ENCODE measurements at regions not wholly inside any gene's neighbourhood (a gene's known extent, or its start where the extent isn't known, plus 50 kb on each side); places are given as distances from the start of the nearest gene placed in this dataset.

- TF ChIP-seq CTCF (IDR thresholded peaks at IDR 0.05) = no peak
- intact Hi-C loops (cut with DNase I) = no loop called here
- H3K4me1 ChIP-seq = no peaks in the 10 kb centered on the region
Observed at GRCh38 chr5:105882956-105883481, 1787.7 kb downstream of the EFNA5 start.

GRCh38 chr5:105878402-105878801, 1792.3 kb downstream of the EFNA5 start:
- no peaks in the 10 kb centered on the region for H3K9me3 ChIP-seq
- DNase-seq (ENCODE audit: low spot score in 2 of 2) = no peak
- intact Hi-C loops (cut with DNase I) = no loop called here

More at GRCh38 chr5:105882956-105883481, 1787.7 kb downstream of the EFNA5 start:
- Histone ChIP-seq H3K27ac (no peak overlapping the region), H3K27me3 (no peaks in the 10 kb centered on the region), H3K9me3 (no peaks in the 10 kb centered on the region), H3K36me3 (no peaks in the 10 kb centered on the region), H3K4me3 (no peak overlapping the region)
- no peak for DNase-seq (ENCODE audit: low spot score in 2 of 2)

GRCh38 chr5:105877592-105877991, 1793.1 kb downstream of the EFNA5 start:
- TF ChIP-seq CTCF (IDR thresholded peaks at IDR 0.05) = no peak
- Histone ChIP-seq H3K27me3 (no peaks in the 10 kb centered on the region), H3K27ac (no peak overlapping the region), H3K4me1 (no peaks in the 10 kb centered on the region), H3K36me3 (no peaks in the 10 kb centered on the region), H3K4me3 (no peak overlapping the region), H3K9me3 (no peaks in the 10 kb centered on the region)
- intact Hi-C loops (cut with DNase I) = no loop called here
- no peak for DNase-seq (ENCODE audit: low spot score in 2 of 2)

More at GRCh38 chr5:105878402-105878801, 1792.3 kb downstream of the EFNA5 start:
- Histone ChIP-seq H3K36me3 (no peaks in the 10 kb centered on the region), H3K27ac (no peak overlapping the region), H3K4me1 (no peaks in the 10 kb centered on the region), H3K27me3 (no peaks in the 10 kb centered on the region), H3K4me3 (no peak overlapping the region)
- TF ChIP-seq CTCF (IDR thresholded peaks at IDR 0.05) = no peak

GRCh38 chr5:105874316-105874715, 1796.4 kb downstream of the EFNA5 start:
- Histone ChIP-seq H3K27ac (no peak overlapping the region), H3K36me3 (no peaks in the 10 kb centered on the region), H3K4me1 (no peaks in the 10 kb centered on the region), H3K27me3 (no peaks in the 10 kb centered on the region), H3K4me3 (no peak overlapping the region), H3K9me3 (no peaks in the 10 kb centered on the region)
- TF ChIP-seq CTCF (IDR thresholded peaks at IDR 0.05) = no peak
- intact Hi-C loops (cut with DNase I) = no loop called here
- no peak for DNase-seq (ENCODE audit: low spot score in 2 of 2)

GRCh38 chr5:105872569-105873270, 1798.0 kb downstream of the EFNA5 start:
- no peaks in the 10 kb centered on the region for H3K9me3 ChIP-seq
- no peaks in the 10 kb centered on the region for H3K27me3 ChIP-seq
- no peaks in the 10 kb centered on the region for H3K4me1 ChIP-seq
- no peak for DNase-seq (ENCODE audit: low spot score in 2 of 2)
- TF ChIP-seq CTCF (IDR thresholded peaks at IDR 0.05) = no peak
- intact Hi-C loops (cut with DNase I) = no loop called here
- H3K27ac ChIP-seq = no peak overlapping the region
- no peak overlapping the region for H3K4me3 ChIP-seq
- H3K36me3 ChIP-seq = no peaks in the 10 kb centered on the region

All from ascending aorta (tissue), 2 donors.